Hematopoietic multipotent progenitor cell treated with erythropoietin and hydrocortisone succinate and interleukin-3 and kit ligand, for 17 days (in vitro differentiated cells): ENCODE measurements at regions not wholly inside any gene's neighbourhood (a gene's known extent, or its start where the extent isn't known, plus 50 kb on each side); places are given as distances from the start of the nearest gene placed in this dataset.
"Not testable (repeated sequence)": the region's sequence is repeated elsewhere in the genome, so short reads cannot be mapped to it uniquely, and the experiment has no call there.

Source experiments
- DNase-seq: peaks from one replicate; pipeline ENCODE4 v3.0.0-alpha.2; 2015; ENCODE audit warnings: low spot score

DNA sequence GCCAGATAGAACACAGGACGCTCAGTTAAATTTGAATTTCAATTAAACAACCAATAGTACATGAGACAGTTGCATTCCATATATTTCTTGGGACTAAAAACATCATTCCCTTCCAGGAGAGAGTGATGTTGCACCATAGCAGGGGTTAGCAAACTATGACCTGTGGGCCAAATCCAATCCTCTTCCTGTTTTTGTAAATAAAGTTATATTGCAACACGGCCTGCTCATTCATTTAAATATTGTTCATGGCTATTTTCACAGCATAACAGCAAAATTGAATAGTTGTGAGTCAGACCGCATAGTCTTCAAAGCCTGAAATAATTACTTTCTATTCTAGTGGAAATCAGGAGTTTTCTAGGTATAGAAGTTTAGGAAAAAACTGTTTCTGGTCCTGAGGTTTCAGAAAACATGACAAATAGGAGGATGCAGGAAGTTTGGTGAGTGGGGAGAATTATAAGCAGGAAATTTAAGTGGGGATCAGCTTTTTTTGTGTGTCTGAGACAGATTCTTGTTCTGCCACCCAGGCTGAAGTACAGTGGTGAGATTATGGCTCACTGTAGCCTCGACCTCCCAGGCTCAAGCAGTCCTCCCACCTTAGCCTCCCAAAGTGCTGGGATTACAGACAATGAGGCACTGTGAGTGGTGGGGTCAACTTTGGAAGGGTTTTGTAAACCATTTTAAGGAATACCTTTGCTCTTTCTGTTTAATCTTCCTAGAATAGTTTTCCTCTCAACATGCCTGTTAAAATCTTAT is 131.5 kb downstream of the SOCS6 start:
- no peak for DNase-seq

DNA sequence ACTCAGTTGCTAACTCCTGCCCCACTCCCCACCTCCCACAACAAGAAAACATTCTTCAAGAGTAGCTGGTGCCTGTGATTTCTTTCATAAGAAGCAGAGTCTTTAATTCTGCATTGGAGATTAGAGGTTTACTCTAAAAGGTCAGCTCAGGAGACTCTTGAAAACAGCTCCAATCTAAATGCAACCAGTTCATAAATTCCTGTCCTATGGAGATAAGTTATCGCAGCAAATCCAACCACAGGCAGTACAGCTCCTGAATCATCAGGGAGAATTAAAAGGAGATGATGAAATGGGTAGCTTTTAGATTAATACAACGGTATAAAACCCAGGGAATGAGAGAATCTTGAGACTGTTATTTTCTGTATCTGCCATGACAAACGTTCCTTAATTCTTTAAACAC is 130.7 kb downstream of the SOCS6 start:
- no peak for DNase-seq

DNA sequence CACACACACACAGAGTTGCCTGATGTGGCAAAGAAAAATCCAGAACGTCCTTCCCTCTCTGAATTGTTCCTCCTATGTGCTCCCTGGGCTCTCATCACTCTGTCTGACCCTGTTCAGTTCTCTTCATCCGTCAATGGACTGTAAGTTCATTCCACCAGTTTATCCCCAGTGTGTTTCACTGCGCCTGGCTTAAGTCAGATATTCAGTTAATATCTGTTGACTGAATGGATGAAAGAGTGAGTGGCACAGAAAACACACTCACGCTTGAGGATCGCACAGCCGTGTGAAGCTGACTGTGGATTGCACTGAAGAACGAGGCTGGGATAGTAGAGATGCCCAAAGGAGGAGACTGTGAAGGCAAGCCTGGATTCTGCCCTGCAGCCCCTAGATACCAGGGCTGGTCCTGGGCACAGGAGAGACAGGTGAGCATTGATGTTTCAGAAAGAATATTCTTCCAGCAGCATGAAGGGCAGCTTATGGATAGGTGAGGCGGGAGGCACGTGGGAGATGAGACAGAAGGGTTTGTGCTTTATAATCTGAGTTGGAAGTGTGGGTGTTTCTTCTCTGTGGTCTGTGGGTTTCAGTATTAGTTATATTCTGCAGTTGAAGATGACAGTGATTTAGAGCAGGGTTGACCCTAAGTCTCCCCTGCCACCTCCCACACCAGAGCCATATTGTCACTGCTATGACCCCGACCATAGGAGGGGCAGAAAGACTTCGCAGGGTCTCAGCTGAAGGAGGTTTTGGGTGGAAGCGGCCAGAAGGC is 129.9 kb downstream of the SOCS6 start:
- DNase-seq = no peak

DNA sequence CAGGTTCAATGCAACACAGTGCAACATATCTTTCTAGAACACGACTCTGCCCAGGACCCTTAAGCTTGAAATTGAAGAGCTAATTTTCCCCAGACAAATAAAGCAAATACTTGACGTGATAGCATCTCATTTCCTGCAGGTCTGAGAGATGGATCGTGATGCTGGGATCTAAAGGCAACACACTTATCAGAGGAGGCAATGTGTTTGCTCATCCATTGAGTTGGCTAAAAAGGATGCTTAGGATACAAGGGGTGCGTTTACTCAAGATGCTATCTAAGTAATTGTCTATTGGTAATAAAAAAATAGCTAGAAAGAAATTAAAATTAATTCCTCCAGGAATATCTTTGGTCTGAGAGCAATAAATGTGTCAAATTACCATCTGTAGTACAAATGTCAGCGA is 129.0 kb downstream of the SOCS6 start:
- DNase-seq = no peak

DNA sequence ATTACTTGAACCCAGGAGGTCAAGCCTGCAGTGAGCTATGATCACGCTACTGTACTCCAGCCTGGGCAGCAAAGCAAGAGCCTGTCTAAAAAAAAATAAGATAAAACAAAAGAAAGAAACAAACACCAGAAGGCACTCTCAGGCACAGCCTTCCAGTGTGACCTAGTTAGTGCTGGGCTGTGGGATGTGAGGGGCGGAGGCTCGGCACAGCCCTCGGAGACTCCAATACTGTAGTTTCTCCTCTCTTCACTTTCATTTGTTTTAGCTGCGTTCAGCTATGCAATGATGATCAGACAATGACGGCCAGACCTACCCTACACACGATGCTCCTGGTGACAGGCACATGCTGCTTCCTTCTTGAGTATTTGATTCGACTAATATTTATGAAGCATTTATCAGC is 127.7 kb downstream of the SOCS6 start:
- DNase-seq = no peak

DNA sequence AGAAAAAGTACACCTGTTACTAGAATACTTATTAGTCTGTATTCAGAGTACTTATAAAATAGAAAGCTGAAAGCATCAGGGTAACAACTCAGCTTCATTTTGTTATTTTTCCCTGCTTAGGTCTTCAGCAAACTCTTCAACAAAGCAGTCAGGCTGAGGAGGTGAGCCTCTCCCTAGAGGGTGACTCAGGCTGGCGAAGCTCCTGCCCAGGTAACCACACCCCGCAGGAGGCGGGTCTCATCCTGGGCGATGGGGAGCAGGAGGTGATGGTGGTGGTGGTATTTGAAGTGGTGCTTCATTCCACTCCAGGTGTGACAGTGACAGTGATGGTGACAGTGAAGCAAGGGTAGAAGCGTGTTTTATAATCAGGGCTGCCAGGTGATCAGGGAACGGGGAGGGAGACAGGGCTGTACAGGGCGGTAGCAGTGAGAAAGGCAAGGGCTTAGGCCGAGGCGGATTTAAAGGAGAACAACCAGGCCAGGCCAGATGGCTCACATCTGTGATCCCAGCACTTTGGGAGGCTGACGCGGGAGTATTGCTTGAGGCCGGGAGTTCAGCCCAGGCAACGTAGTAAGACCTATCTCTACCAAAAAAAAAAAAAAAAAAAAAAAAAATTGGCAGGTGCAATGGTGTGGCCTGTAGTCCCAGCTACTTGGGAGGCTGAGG is 127.1 kb downstream of the SOCS6 start:
- DNase-seq = no peak

DNA sequence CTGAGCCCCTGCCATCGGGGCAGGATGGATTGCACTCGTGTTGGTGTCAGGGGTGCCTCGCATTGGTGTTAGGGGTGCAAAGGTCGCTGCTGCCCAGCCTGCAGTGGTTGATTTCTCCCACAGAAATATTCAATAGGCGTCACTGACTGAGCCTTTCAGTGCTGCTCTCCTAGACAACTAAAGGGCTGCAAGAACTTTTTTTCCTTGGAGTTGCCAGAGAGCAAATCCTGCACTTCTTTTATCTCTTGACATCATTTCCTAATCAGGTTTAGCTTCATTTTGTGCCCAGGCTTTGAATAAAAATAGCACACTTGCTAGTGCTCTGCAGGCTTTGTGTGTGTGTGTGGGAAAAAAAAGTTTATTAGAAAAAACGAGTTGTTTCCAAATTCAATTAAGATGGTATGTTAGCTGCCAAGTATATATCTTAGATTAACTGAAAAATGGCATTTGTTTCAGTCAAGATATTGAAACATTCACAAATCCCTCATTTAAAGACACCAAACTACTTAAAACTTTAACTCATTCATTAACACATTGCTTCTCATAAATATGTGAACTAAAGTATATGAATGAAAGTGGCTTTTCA is 125.6 kb downstream of the SOCS6 start:
- DNase-seq = no peak

DNA sequence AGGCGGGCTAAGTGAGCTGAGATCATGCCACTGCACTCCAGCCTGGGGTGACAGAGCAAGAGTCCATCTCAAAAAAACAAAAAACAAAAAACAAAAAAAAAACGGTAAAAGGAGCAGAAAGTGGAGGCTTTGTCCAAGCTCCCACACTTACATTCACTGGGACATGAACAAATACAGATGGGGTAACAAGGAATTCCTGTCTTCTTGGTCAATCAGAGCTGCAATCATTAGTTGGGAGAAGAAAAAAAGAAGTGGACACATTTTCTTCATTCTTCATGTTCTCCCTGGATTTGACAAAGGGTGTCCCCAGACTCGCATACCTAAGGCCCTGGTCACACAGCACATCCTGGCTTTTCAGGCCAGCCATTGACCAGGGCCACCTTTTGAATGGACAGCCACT is 124.6 kb downstream of the SOCS6 start:
- no peak for DNase-seq

DNA sequence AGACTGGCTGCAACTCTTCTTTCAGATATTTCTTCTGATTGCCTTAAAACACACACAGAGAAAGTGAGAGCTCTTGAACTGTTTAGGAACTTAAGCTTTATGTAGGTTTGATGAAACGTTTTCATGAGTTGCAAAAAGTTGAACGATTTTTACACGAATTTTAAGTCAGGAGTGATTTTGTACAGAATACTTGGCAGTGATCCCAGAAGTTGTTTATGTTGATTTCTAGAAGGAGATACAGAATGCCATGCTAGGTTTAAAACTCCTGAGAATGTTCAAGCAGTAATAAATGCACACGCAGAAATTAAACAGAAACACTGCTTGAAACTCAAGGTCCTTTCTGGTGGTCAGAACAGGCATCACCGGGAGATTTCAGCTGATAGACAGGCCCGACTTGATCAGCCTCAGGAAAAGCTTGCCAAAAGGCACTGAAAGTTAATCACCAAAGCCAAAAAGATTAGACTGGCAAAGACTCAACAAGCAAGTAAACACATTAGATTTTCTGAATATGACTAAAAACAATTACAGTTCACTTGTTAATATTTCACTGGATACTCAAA is 123.1 kb downstream of the SOCS6 start:
- DNase-seq = no peak

DNA sequence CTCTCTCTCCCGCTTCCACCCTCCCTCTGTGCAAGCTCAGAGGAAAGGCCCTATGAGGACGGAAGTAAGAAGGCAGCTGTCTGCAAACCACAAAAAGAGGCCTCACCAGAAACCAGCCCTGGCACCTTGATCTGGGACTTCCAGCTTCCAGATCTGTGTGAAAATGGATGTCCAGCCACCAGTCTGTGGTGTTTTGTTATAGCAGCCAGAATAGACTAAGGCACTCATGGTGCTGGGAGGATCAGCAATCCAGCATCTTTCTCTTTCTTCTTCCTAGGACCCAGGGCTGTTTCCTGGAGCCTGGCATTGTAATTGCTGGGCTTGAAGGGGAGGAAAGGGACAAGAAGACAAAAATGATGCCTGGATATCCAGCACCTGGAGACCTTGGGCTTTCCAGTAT is 122.5 kb downstream of the SOCS6 start:
- no peak for DNase-seq

DNA sequence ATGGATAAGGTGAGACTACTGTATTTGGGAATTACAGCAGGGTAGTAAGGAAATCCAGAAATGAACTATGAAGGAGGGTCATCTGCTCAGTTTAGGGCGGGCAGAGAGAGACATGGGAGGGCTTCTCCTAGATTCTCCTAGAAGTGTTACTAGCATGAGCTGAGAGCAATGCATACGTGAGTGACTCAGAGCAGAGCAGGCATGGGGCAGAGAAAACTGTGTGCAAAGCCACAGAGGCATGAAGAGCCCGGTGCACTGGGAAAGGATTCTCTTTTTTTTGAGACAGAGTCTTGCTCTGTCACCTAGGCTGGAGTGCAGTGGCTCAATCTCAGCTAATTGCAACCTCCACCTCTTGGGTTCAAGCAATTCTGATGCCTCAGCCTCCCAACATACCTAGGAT is 116.2 kb downstream of the SOCS6 start:
- no peak for DNase-seq

DNA sequence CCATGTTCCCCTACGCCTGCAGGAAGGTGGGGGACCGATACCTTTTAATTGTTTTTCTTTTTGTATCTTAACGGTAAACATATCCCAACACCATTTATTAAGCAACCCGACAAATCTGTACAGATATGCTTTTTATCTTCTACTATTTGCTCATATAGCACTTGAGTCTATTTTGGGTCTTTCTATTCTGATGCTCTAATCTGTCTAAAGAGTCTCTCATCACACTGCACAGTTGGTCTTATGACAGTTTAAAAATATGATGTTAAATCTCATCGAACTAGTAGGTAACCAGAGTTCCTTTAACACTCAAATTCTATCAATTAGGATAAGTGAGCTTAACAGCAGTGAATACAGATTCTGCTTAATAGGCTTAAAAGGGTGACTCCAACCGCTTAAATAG is 111.6 kb downstream of the SOCS6 start:
- no peak for DNase-seq

DNA sequence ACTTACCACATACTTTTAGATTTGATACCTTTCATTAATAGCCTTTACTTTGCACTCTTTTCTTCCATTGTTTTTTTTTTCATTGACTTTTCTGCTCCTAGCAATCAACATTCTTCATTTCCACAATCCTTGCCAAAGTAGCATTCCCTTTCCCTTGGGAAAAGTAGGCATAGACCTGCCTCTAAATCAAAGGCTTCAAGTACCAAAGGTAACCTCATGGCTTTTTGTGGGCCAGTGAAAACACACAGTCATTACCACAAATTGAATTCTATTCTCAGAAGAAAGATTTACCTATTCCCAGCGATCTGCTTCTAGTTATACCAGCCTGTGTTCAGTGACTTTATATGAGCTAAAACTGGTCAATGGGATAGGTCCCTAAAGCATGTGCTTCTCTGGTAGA is 109.2 kb downstream of the SOCS6 start:
- DNase-seq = no peak

DNA sequence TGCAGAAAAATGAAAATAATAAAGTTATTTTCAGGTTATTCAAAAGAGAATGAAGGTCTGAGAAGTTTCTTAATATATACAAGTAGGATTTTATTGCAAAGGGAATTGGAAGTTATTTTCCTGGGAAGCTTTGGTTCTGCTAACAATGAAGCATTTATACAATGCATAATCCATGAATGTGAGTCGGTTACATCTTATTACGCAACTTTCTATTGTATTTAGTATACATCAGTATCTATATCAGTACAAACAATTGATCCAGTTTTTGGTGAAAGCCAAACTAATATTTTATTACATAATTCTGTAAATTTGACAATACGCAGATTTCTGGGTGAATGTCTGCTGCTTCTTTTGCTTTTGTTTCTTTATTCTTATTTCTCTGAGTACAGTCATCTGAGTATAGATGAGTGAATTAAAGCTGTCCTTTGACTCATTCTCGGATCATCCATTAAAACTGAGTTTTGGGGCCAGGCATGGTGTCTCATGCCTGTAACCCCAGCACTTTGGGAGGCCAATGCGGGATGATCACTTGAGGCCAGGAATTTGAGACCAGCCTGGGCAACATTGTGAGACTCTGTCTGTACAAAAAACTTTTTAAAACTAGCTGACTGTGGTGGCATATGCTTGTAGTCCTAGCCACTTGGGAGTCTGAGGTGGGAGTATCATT is 108.5 kb downstream of the SOCS6 start:
- no peak for DNase-seq

DNA sequence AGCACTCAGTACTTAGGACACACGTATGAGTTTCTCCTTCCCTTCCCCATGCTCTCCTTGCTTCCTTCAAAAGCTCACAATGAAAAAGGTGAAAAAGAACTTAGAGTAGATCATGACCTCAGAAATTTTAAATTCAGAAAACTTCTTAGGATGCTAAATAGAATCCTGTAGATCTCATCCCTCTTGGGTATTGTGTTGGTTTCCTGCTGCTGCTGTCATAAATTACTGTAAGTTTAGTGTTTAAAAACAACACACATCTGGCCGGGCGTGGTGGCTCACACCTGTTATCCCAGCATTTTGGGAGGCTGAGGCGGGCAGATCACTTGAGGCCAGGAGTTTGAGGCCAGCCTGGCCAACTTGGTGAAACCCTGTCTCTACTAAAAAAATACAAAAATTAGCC is 106.9 kb downstream of the SOCS6 start:
- DNase-seq = not testable (repeated sequence)

DNA sequence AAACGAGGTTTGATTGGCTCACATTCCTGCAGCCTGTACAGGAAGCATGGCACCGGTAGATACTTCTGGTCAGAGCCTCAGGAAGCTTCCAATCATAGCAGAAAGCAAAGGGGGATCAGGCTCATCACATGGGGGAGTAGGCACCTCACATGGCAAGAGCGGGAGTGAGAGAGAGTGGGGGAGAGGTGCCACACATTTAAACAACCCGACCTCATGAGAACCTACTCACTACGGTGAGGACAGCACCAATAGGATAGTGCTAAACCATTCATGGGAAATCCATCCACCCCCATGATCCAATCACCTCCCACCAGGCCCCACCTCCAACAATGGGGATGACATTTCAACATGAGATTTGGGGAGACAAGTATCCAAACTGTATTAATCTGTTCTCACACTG is 105.8 kb downstream of the SOCS6 start:
- DNase-seq = no peak

DNA sequence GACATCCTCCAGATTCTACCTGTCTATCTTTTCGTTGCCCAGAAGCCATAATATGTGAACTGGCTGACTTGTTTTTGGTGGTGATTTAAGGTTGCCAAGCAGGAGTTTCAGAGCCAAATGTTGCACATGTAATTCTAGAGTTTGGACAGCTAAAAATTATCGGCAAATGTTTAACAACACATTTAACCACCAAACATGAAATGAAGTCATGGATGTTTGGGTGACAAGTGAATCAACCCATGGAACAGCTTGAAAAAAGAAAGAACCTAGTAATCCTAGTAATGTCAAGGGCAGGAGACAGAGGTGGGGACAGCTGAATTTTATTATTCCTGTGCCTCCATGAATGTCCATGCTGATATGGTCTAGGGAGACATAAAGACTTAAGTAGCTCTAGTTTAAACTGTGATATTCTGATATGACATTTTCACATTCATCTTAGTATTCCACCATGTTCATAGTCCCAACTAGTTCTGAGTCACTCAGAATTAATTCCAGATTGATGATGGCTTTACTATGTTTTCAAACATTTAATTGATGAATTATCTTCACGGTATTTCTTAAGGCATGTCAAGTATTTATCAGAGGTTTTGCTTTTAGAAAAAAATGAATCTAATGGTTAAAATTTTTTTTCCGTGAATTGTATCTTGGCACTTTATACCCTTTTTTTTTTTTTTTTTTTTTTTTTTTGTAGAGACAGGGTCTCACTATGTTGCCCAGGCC is 101.7 kb downstream of the SOCS6 start:
- no peak for DNase-seq

DNA sequence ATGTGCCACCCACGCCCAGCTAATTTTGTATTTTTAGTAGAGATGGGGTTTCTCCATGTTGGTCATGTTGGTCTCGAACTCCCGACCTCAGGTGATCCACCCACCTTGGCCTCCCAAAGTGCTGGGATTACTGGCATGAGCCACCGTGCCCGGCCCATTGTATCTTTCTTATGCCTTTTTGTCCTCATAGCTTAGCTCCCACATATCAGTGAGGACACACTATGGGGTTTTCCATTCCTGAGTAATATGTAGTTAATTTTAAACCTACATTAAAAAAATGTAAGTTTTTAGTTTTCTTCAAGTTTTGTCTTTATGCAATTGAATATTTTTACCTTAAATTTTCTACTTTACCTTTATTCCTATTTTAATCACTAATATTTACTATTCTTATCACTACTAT is 100.2 kb downstream of the SOCS6 start:
- DNase-seq = not testable (repeated sequence)

DNA sequence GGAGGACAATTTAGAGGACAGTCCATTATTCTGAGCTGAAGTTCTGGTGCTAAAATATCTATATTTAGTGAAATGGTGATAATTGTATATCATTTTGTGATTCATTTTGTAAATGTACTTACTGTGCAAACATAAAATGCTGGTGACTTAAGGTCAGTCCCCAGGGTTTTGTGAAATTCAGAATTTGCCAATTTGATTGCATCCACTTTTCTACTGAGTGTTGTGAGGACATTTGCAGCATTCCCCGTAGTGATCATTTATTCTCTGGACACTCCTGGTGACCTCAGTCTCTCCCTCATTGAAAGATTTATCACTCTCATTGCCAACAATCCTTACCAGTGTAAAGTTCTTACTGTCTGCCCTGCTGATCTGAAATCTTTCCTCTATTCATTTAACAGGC is 98.2 kb downstream of the SOCS6 start:
- DNase-seq = no peak

DNA sequence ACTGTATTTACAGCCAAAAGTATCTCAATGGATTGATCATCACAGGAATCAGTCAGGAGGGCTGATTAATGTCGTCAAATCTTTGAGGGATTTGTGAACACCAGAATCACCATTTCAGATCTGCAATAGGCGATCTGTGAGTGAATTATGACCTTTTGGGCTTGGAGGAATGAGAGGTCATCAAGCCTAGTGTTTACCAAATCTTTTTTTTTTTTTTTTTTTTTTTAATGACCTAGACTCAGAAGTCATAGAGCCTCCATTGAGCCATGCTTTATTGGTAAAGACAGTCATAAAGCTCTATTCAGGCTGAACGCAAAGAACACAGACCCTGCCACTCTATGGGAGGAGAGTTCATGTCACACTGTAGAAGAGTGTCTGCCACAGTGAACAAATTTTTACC is 97.7 kb downstream of the SOCS6 start:
- no peak for DNase-seq

DNA sequence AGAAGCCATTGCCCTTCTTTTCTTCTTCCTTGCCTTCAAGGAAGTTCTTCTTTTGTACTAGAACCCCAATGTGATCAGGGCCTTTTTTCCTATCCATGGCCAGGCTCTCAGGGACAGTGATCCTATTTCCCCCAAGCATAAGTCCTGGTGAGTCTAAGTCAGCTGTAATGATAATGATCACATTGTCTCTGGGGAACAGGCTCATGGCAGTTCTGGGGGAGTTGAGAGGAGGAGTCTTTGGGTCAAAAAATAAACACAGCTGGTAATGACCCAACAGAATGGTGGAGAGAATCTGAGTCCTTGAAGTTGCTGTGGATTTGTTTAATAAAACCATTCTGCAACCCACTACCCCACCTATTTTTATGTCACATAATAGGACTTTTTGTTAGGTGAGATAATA is 96.6 kb downstream of the SOCS6 start:
- no peak for DNase-seq
